Fibroblast of pulmonary artery (primary cell): ENCODE measurements at regions not wholly inside any gene's neighbourhood (a gene's known extent, or its start where the extent isn't known, plus 50 kb on each side); places are given as distances from the start of the nearest gene placed in this dataset.

Source experiments
- DNase-seq: peaks from one replicate; pipeline ENCODE4 v3.0.0-alpha.2; 2010; ENCODE audit warnings: low read depth
- H3K4me3 ChIP-seq: replicated peaks from 2 replicates; pipeline ENCODE4 v1.5.1; 2011; ENCODE audit warnings: low read depth, mild to moderate bottlenecking, control low read depth, low read length, moderate library complexity
- CTCF ChIP-seq: IDR thresholded peaks from 2 replicates; pipeline ENCODE4 v1.5.1; 2011; ENCODE audit warnings: mild to moderate bottlenecking, control low read depth, low read length, inconsistent platforms; ENCODE audit errors: missing control alignments

- TF ChIP-seq CTCF, result no peak
- H3K4me3 ChIP-seq, result no peak overlapping the region
- no peak for DNase-seq
Measured at GRCh38 chr11:101306721-101307120, 177.1 kb upstream of the PGR start.

- no peak for TF ChIP-seq CTCF
- H3K4me3 ChIP-seq, result no peak overlapping the region
- no peak for DNase-seq
Measured at GRCh38 chr11:101305496-101305895, 175.9 kb upstream of the PGR start.

- TF ChIP-seq CTCF, result no peak
- no peak for DNase-seq
- no peak overlapping the region for H3K4me3 ChIP-seq
Measured at GRCh38 chr11:101299210-101299609, 169.6 kb upstream of the PGR start.

GRCh38 chr11:101296896-101297295, 167.3 kb upstream of the PGR start:
- no peak overlapping the region for H3K4me3 ChIP-seq
- no peak for DNase-seq
- no peak for TF ChIP-seq CTCF

GRCh38 chr11:101292661-101293240, 163.1 kb upstream of the PGR start:
- DNase-seq, result no peak
- no peak for TF ChIP-seq CTCF

GRCh38 chr11:101291279-101291678, 161.7 kb upstream of the PGR start:
- no peak for TF ChIP-seq CTCF
- no peak for DNase-seq
- H3K4me3 ChIP-seq, result no peak overlapping the region

More at GRCh38 chr11:101292661-101293240, 163.1 kb upstream of the PGR start:
- H3K4me3 ChIP-seq, result no peak overlapping the region

GRCh38 chr11:101288392-101288791, 158.8 kb upstream of the PGR start:
- TF ChIP-seq CTCF, result no peak
- no peak overlapping the region for H3K4me3 ChIP-seq
- DNase-seq, result no peak
